Lower leg skin (tissue), 3 donors: ENCODE measurements at regions not wholly inside any gene's neighbourhood (a gene's known extent, or its start where the extent isn't known, plus 50 kb on each side); places are given as distances from the start of the nearest gene placed in this dataset.

Experiments used
- CTCF ChIP-seq, 3 donors: fragments of 450-650 bp; IDR thresholded peaks; one replicate each; pipeline ENCODE4 v1.5.1; 2016; ENCODE audit warnings: antibody characterized with exemption in 3 of 3, mild to moderate bottlenecking in 3 of 3, moderate library complexity in 2 of 3
- POLR2A ChIP-seq, 2 donors: fragments of 450-650 bp; IDR thresholded peaks; one replicate each; pipeline ENCODE4 v1.6.1; 2016 to 2017; ENCODE audit warnings: antibody characterized with exemption in 2 of 2, mild to moderate bottlenecking in 1 of 2, moderate library complexity in 1 of 2

- TF ChIP-seq CTCF (IDR thresholded peaks at IDR 0.05): no peak
- TF ChIP-seq POLR2A (IDR thresholded peaks at IDR 0.05): no peak
These were observed 134.5 kb downstream of the PPP1R3A start for GRCh38 chr7:113784316-113784715.
